GM12892 (cell line): ENCODE measurements at regions not wholly inside any gene's neighbourhood (a gene's known extent, or its start where the extent isn't known, plus 50 kb on each side); places are given as distances from the start of the nearest gene placed in this dataset.

ENCODE experiments used
- POLR2A ChIP-seq: IDR thresholded peaks from 2 replicates; pipeline ENCODE4 v1.6.1; 2011; ENCODE audit warnings: low read depth, low read length, control low read depth
- TAF1 ChIP-seq: IDR thresholded peaks from 2 replicates; pipeline ENCODE4 v1.6.1; 2011; ENCODE audit warnings: low read depth, mild to moderate bottlenecking, control low read depth, low read length, borderline replicate concordance

DNA sequence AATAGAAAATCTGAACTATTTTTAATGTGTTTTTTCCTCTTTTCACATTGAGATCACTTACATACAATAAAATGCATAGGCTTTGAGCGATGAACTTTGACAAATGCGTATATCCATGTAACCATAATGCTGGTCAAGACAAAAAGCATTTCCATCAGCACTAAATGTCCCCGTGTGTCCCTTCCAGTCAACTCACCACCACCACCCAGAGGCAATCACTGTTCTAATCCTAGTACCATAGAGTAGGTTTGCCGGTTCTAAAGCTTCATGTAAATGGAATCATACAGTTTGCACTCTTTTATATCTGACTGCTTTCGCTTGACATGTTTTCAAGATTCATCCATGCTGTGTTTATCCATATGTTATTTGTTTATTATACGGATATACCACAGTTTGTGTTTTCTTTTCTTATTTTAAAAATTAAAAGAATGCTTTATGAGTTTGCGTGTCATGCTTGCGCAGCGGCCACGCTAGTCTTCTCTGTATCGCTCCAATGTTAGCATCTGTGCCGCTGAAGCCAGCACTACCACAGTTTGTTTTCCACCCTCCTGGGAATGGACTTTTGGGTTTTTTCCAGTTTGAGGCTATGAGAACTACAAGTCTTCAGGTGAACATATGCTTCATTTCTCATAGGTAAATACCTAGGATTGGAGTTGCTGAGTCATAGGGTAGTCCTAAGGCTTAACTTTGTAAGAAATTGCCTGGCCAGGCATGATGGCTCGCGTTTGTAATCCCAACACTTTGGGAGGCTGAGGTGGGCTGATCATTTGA, 197.5 kb upstream of the CHAC2 start:
- no peak for TF ChIP-seq POLR2A
- TF ChIP-seq TAF1, result no peak
